Activated CD4-positive, alpha-beta memory T cell treated with anti-CD3 and anti-CD28 coated beads, Interleukin-2, amount 10 ng/mL, durations not matched to agents 7 days and 5 days (primary cell): ENCODE measurements at regions not wholly inside any gene's neighbourhood (a gene's known extent, or its start where the extent isn't known, plus 50 kb on each side); places are given as distances from the start of the nearest gene placed in this dataset.

Experiments
- CTCF ChIA-PET: fragments of 350-600 bp; sonication (Branson Sonifier 250); formaldehyde crosslinking; loops from one replicate; lab custom pipeline; 2021; ENCODE audit warnings: antibody characterized with exemption, inconsistent platforms; lab: Charles Lee
- POLR2A ChIA-PET: fragments of 350-600 bp; sonication (Branson Sonifier 250); formaldehyde crosslinking; loops from one replicate; lab custom pipeline; 2021; ENCODE audit warnings: antibody characterized with exemption; lab: Charles Lee
- DNase-seq: peaks from one replicate; pipeline ENCODE4 v3.0.0-alpha.2; 2020
- H3K27ac Mint-ChIP-seq: one replicate; pipeline ENCODE4 v1.8.0; 2021; ENCODE audit warnings: mild to moderate bottlenecking, mixed read lengths
- H3K27me3 Mint-ChIP-seq: one replicate; pipeline ENCODE4 v1.8.0; 2021; ENCODE audit warnings: mixed read lengths
- H3K36me3 Mint-ChIP-seq: one replicate; pipeline ENCODE4 v1.8.0; 2021; ENCODE audit warnings: low read depth, mixed read lengths
- H3K4me1 Mint-ChIP-seq: one replicate; pipeline ENCODE4 v1.8.0; 2021; ENCODE audit warnings: mixed read lengths
- H3K4me3 Mint-ChIP-seq: one replicate; pipeline ENCODE4 v1.8.0; 2021; ENCODE audit warnings: mild to moderate bottlenecking, mixed read lengths
- H3K9me3 Mint-ChIP-seq: one replicate; pipeline ENCODE4 v1.8.0; 2021; ENCODE audit warnings: mixed read lengths

- no peaks in the 10 kb centered on the region for H3K27me3 Mint-ChIP-seq
- POLR2A ChIA-PET, result no interaction called here
Measured at GRCh38 chr14:28102001-28102400, 664.6 kb upstream of the FOXG1 start.

GRCh38 chr14:28102814-28103213 lies 663.8 kb upstream of the FOXG1 start:
- no peak overlapping the region for H3K4me3 Mint-ChIP-seq
- ChIA-PET CTCF (no interaction called here), POLR2A (no interaction called here)
- no peak overlapping the region for H3K27ac Mint-ChIP-seq
- no peaks in the 10 kb centered on the region for H3K27me3 Mint-ChIP-seq
- no peak for DNase-seq
- H3K4me1 Mint-ChIP-seq, result no peaks in the 10 kb centered on the region
- H3K9me3 Mint-ChIP-seq, result peaks cover 15% of the 10 kb centered on the region
- no peaks in the 10 kb centered on the region for H3K36me3 Mint-ChIP-seq

More at GRCh38 chr14:28102001-28102400, 664.6 kb upstream of the FOXG1 start:
- no peaks in the 10 kb centered on the region for H3K4me1 Mint-ChIP-seq
- CTCF ChIA-PET, result no interaction called here
- H3K4me3 Mint-ChIP-seq, result no peak overlapping the region
- H3K9me3 Mint-ChIP-seq, result peaks cover 15% of the 10 kb centered on the region
- no peaks in the 10 kb centered on the region for H3K36me3 Mint-ChIP-seq
- H3K27ac Mint-ChIP-seq, result no peak overlapping the region
- DNase-seq, result no peak

- no peaks in the 10 kb centered on the region for H3K27me3 Mint-ChIP-seq
- POLR2A ChIA-PET, result no interaction called here
- H3K9me3 Mint-ChIP-seq, result peaks cover 15% of the 10 kb centered on the region
- CTCF ChIA-PET, result no interaction called here
- H3K4me1 Mint-ChIP-seq, result no peaks in the 10 kb centered on the region
- H3K27ac Mint-ChIP-seq, result no peak overlapping the region
- no peak overlapping the region for H3K4me3 Mint-ChIP-seq
- no peaks in the 10 kb centered on the region for H3K36me3 Mint-ChIP-seq
- DNase-seq, result no peak
Measured at GRCh38 chr14:28113311-28113710, 653.3 kb upstream of the FOXG1 start.

- Mint-ChIP-seq H3K4me1 (no peaks in the 10 kb centered on the region), H3K4me3 (no peak overlapping the region), H3K27ac (no peak overlapping the region), H3K27me3 (no peaks in the 10 kb centered on the region), H3K36me3 (no peaks in the 10 kb centered on the region), H3K9me3 (peaks cover 24% of the 10 kb centered on the region)
- ChIA-PET CTCF (no interaction called here), POLR2A (no interaction called here)
- DNase-seq, result no peak
Measured at GRCh38 chr14:28116716-28117115, 649.9 kb upstream of the FOXG1 start.

- no peak for DNase-seq
- no peaks in the 10 kb centered on the region for H3K36me3 Mint-ChIP-seq
Measured at GRCh38 chr14:28119849-28120248, 646.7 kb upstream of the FOXG1 start.

GRCh38 chr14:28120391-28120790 lies 646.2 kb upstream of the FOXG1 start:
- ChIA-PET CTCF (no interaction called here), POLR2A (no interaction called here)
- Mint-ChIP-seq H3K4me1 (no peaks in the 10 kb centered on the region), H3K27ac (no peak overlapping the region), H3K27me3 (no peaks in the 10 kb centered on the region), H3K36me3 (no peaks in the 10 kb centered on the region), H3K4me3 (no peak overlapping the region), H3K9me3 (peaks cover 29% of the 10 kb centered on the region)
- no peak for DNase-seq

More at GRCh38 chr14:28119849-28120248, 646.7 kb upstream of the FOXG1 start:
- H3K9me3 Mint-ChIP-seq, result peaks cover 32% of the 10 kb centered on the region
- CTCF ChIA-PET, result no interaction called here
- no peaks in the 10 kb centered on the region for H3K4me1 Mint-ChIP-seq
- no peak overlapping the region for H3K4me3 Mint-ChIP-seq
- H3K27ac Mint-ChIP-seq, result no peak overlapping the region
- no peaks in the 10 kb centered on the region for H3K27me3 Mint-ChIP-seq
- POLR2A ChIA-PET, result no interaction called here

GRCh38 chr14:28121512-28122297 lies 644.9 kb upstream of the FOXG1 start:
- no peaks in the 10 kb centered on the region for H3K27me3 Mint-ChIP-seq
- POLR2A ChIA-PET, result no interaction called here
- DNase-seq, result no peak

GRCh38 chr14:28130610-28131284 lies 635.8 kb upstream of the FOXG1 start:
- POLR2A ChIA-PET, result no interaction called here
- CTCF ChIA-PET, result no interaction called here
- DNase-seq, result no peak

More at GRCh38 chr14:28121512-28122297, 644.9 kb upstream of the FOXG1 start:
- H3K9me3 Mint-ChIP-seq, result peaks cover 25% of the 10 kb centered on the region
- H3K4me3 Mint-ChIP-seq, result no peak overlapping the region
- CTCF ChIA-PET, result no interaction called here
- H3K27ac Mint-ChIP-seq, result no peak overlapping the region
- H3K4me1 Mint-ChIP-seq, result no peaks in the 10 kb centered on the region
- no peaks in the 10 kb centered on the region for H3K36me3 Mint-ChIP-seq

GRCh38 chr14:28138341-28138740 lies 628.2 kb upstream of the FOXG1 start:
- Mint-ChIP-seq H3K4me3 (no peak overlapping the region), H3K27ac (no peak overlapping the region), H3K4me1 (no peaks in the 10 kb centered on the region), H3K36me3 (no peaks in the 10 kb centered on the region), H3K9me3 (peaks cover 12% of the 10 kb centered on the region), H3K27me3 (no peaks in the 10 kb centered on the region)
- ChIA-PET CTCF (no interaction called here), POLR2A (no interaction called here)
- DNase-seq, result no peak

More at GRCh38 chr14:28130610-28131284, 635.8 kb upstream of the FOXG1 start:
- Mint-ChIP-seq H3K4me1 (no peaks in the 10 kb centered on the region), H3K9me3 (peaks cover 22% of the 10 kb centered on the region), H3K36me3 (no peaks in the 10 kb centered on the region), H3K27me3 (no peaks in the 10 kb centered on the region), H3K27ac (no peak overlapping the region), H3K4me3 (no peak overlapping the region)

- CTCF ChIA-PET, result no interaction called here
- Mint-ChIP-seq H3K4me1 (no peaks in the 10 kb centered on the region), H3K36me3 (no peaks in the 10 kb centered on the region), H3K4me3 (no peak overlapping the region), H3K27ac (no peak overlapping the region), H3K27me3 (no peaks in the 10 kb centered on the region), H3K9me3 (peaks cover 10% of the 10 kb centered on the region)
- DNase-seq, result no peak
- POLR2A ChIA-PET, result no interaction called here
Measured at GRCh38 chr14:28141662-28142061, 624.9 kb upstream of the FOXG1 start.

- no peaks in the 10 kb centered on the region for H3K36me3 Mint-ChIP-seq
- no peak for DNase-seq
- ChIA-PET POLR2A (no interaction called here), CTCF (no interaction called here)
- H3K9me3 Mint-ChIP-seq, result peaks cover 10% of the 10 kb centered on the region
- H3K27ac Mint-ChIP-seq, result no peak overlapping the region
- H3K4me3 Mint-ChIP-seq, result no peak overlapping the region
- no peaks in the 10 kb centered on the region for H3K27me3 Mint-ChIP-seq
- no peaks in the 10 kb centered on the region for H3K4me1 Mint-ChIP-seq
Measured at GRCh38 chr14:28142400-28143015, 624.1 kb upstream of the FOXG1 start.

GRCh38 chr14:28143316-28143715 lies 623.3 kb upstream of the FOXG1 start:
- ChIA-PET CTCF (no interaction called here), POLR2A (no interaction called here)
- Mint-ChIP-seq H3K4me3 (no peak overlapping the region), H3K36me3 (no peaks in the 10 kb centered on the region), H3K4me1 (no peaks in the 10 kb centered on the region), H3K27ac (no peak overlapping the region), H3K9me3 (peaks cover 4% of the 10 kb centered on the region), H3K27me3 (no peaks in the 10 kb centered on the region)
- no peak for DNase-seq

- ChIA-PET CTCF (no interaction called here), POLR2A (no interaction called here)
- Mint-ChIP-seq H3K9me3 (peaks cover 5% of the 10 kb centered on the region), H3K27ac (no peak overlapping the region), H3K4me1 (no peaks in the 10 kb centered on the region), H3K27me3 (no peaks in the 10 kb centered on the region), H3K36me3 (no peaks in the 10 kb centered on the region), H3K4me3 (no peak overlapping the region)
- no peak for DNase-seq
Measured at GRCh38 chr14:28151926-28152325, 614.7 kb upstream of the FOXG1 start.
